NT2/D1 (cell line): ENCODE measurements at regions not wholly inside any gene's neighbourhood (a gene's known extent, or its start where the extent isn't known, plus 50 kb on each side); places are given as distances from the start of the nearest gene placed in this dataset.

Experiments used
- SUZ12 ChIP-seq: IDR thresholded peaks from 2 replicates; pipeline ENCODE4 v1.6.1; 2011; ENCODE audit not compliant: insufficient read length, insufficient read depth; ENCODE audit errors: extremely low read depth
- YY1 ChIP-seq: IDR thresholded peaks from 2 replicates; pipeline ENCODE4 v1.6.1; 2011; ENCODE audit not compliant: insufficient read length, insufficient read depth
- ZNF274 ChIP-seq: IDR thresholded peaks from 2 replicates; pipeline ENCODE4 v1.6.1; 2011; ENCODE audit warnings: mild to moderate bottlenecking, low read depth, low read length

- TF ChIP-seq YY1 (no peak), ZNF274 (no peak), SUZ12 (no peak)
Observed at GRCh38 chr12:128150961-128151360, 116.0 kb upstream of the TMEM132C start.
